GM12891 (cell line): ENCODE measurements at regions not wholly inside any gene's neighbourhood (a gene's known extent, or its start where the extent isn't known, plus 50 kb on each side); places are given as distances from the start of the nearest gene placed in this dataset.

Experiments used
- PAX5 ChIP-seq: IDR thresholded peaks from 2 replicates; pipeline ENCODE4 v1.6.1; 2011; ENCODE audit warnings: low read length, moderate library complexity, mild to moderate bottlenecking; ENCODE audit not compliant: insufficient read depth, severe bottlenecking
- POLR2A ChIP-seq: IDR thresholded peaks from 2 replicates; pipeline ENCODE4 v1.6.1; 2011; ENCODE audit warnings: low read depth, low read length, control low read depth
- POLR2AphosphoS5 ChIP-seq: IDR thresholded peaks from 2 replicates; pipeline ENCODE4 v1.6.1; 2011; ENCODE audit warnings: low read depth, low read length, control low read depth
- POU2F2 ChIP-seq: IDR thresholded peaks from 2 replicates; pipeline ENCODE4 v1.6.1; 2011; ENCODE audit warnings: low read depth, mild to moderate bottlenecking, control low read depth, low read length, moderate library complexity
- SPI1 ChIP-seq: IDR thresholded peaks from 2 replicates; pipeline ENCODE4 v1.6.1; 2011; ENCODE audit warnings: low read depth, low read length, control low read depth
- TAF1 ChIP-seq: IDR thresholded peaks from 2 replicates; pipeline ENCODE4 v1.6.1; 2011; ENCODE audit warnings: low read depth, low read length, control low read depth

DNA sequence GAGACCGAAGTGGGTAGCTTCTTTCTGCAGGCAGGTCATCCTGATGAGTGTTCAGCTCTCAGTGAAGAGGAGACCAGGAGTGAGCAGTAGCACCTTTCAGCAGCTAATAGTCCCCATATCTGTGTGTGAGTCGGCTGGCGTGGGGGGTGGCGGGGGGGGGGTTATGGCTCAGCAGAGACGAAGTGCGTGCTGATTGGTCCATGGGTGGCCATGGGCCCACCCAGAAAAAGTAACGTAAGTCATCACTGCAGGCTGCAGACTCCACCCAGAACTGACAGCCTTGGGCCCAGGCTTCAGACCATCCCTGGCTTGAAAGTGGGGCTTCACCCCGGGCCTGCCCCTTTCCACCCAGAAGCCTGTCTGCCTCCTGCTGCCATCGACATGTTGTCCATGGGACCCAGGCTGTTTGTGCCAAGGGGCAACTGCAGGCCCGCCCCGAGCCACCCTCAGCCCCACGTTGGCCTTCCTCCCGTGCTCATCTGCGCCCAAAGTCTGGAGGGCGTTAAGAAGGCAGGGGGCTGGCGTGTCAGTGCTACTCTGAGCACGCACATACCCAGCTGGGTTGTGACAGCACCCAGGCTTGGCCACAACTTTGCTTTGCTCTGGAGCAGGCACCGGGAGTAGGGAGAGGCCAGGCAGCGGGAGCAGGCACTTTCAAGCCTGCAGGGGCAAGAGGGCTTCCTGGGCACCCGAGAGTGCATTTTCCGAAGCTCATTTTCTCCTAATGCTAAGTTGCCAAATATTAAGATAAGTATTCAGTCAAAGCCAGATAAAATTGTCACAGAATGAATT, 511.7 kb upstream of the CDIN1 start:
- TF ChIP-seq POLR2A (no peak), TAF1 (no peak), POLR2AphosphoS5 (no peak), SPI1 (no peak), POU2F2 (no peak), PAX5 (no peak)
